Astrocyte (in vitro differentiated cells and primary cell): ENCODE measurements at regions not wholly inside any gene's neighbourhood (a gene's known extent, or its start where the extent isn't known, plus 50 kb on each side); places are given as distances from the start of the nearest gene placed in this dataset.

Source experiments
- EZH2 ChIP-seq: IDR thresholded peaks from 2 replicates; pipeline ENCODE4 v1.6.1; 2012; ENCODE audit warnings: mild to moderate bottlenecking, low read length, inconsistent platforms; ENCODE audit not compliant: insufficient read depth
- TF ChIP-seq, protein P1 (sequence below): IDR thresholded peaks from 2 replicates; pipeline ENCODE4 v1.5.1; 2011; ENCODE audit warnings: low read depth, mild to moderate bottlenecking, inconsistent platforms, low read length, moderate library complexity; ENCODE audit not compliant: insufficient read depth

DNA sequence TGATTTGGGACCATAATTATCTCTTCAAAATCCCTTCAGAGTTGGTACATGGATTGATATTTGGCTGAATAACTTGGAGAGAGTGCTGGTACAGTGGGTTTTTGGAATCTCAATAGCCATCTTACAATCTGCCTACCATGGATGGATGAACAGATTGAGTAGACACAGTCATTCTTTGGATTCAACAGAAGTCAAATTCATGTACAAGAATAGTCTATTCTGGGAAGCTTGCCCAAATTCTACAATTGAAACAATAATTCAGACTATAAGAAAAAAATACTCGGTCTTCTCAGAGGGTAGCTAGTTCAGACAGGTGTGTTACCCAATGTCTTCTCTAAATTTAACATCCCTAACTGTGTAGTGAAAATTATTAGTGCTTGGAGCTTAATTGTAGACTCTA lies 574.0 kb downstream of the LRRIQ3 start:
- TF ChIP-seq, protein P1, sequence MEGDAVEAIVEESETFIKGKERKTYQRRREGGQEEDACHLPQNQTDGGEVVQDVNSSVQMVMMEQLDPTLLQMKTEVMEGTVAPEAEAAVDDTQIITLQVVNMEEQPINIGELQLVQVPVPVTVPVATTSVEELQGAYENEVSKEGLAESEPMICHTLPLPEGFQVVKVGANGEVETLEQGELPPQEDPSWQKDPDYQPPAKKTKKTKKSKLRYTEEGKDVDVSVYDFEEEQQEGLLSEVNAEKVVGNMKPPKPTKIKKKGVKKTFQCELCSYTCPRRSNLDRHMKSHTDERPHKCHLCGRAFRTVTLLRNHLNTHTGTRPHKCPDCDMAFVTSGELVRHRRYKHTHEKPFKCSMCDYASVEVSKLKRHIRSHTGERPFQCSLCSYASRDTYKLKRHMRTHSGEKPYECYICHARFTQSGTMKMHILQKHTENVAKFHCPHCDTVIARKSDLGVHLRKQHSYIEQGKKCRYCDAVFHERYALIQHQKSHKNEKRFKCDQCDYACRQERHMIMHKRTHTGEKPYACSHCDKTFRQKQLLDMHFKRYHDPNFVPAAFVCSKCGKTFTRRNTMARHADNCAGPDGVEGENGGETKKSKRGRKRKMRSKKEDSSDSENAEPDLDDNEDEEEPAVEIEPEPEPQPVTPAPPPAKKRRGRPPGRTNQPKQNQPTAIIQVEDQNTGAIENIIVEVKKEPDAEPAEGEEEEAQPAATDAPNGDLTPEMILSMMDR = no peak
- no peak for TF ChIP-seq EZH2
